SU-DHL-6 (cell line): ENCODE measurements at regions not wholly inside any gene's neighbourhood (a gene's known extent, or its start where the extent isn't known, plus 50 kb on each side); places are given as distances from the start of the nearest gene placed in this dataset.

Experiments
- H2AFZ ChIP-seq: fragments of 200-600 bp; sonication (generic); 2 replicates; pipeline ENCODE4 v1.6.1; 2014; ENCODE audit warnings: low read depth, mild to moderate bottlenecking, moderate library complexity, mixed read lengths, antibody characterized with exemption, low read length; ENCODE audit not compliant: severe bottlenecking
- H3F3A ChIP-seq: fragments of 200-600 bp; shearing (Covaris generic); 2 replicates; pipeline ENCODE4 v1.6.0; 2016; ENCODE audit warnings: antibody characterized with exemption, mild to moderate bottlenecking; ENCODE audit not compliant: insufficient read depth
- H3K27ac ChIP-seq: fragments of 200-600 bp; sonication (generic); 2 replicates; pipeline ENCODE4 v1.5.1; 2016; ENCODE audit warnings: low read depth, mild to moderate bottlenecking, low read length, moderate library complexity, mixed read lengths
- H3K27me3 ChIP-seq: fragments of 200-600 bp; sonication (generic), shearing (Covaris generic); 2 replicates; pipeline ENCODE4 v1.6.0; 2014; ENCODE audit warnings: mild to moderate bottlenecking, low read length
- H3K36me3 ChIP-seq: fragments of 200-600 bp; sonication (generic); 2 replicates; pipeline ENCODE4 v1.6.1; 2014; ENCODE audit warnings: mild to moderate bottlenecking, low read length, mixed read lengths
- H3K4me2 ChIP-seq: fragments of 300-600, 200-600 bp; shearing (Covaris generic), sonication (generic); 2 replicates; pipeline ENCODE4 v1.6.0; 2014; ENCODE audit warnings: low read length, low read depth, mild to moderate bottlenecking; ENCODE audit not compliant: poor library complexity, severe bottlenecking
- H3K4me3 ChIP-seq: fragments of 200-600 bp; sonication (generic); 2 replicates; pipeline ENCODE4 v1.5.1; 2014; ENCODE audit warnings: antibody characterized with exemption, low read length, mild to moderate bottlenecking, mixed read lengths; ENCODE audit not compliant: insufficient read depth, poor library complexity, severe bottlenecking
- H3K79me2 ChIP-seq: fragments of 200-600 bp; sonication (generic); 2 replicates; pipeline ENCODE4 v1.6.1; 2014; ENCODE audit warnings: mild to moderate bottlenecking, low read length, moderate library complexity; ENCODE audit not compliant: insufficient read depth
- H3K9ac ChIP-seq: fragments of 200-600 bp; sonication (generic); 2 replicates; pipeline ENCODE4 v1.7.0; 2014; ENCODE audit warnings: mild to moderate bottlenecking, low read length
- H3K9me2 ChIP-seq: fragments of 200-600 bp; sonication (generic); replicated peaks from 2 replicates; pipeline ENCODE4 v1.6.1; 2014; ENCODE audit warnings: low read length; ENCODE audit not compliant: insufficient read depth
- H3K9me3 ChIP-seq: fragments of 200-600 bp; sonication (generic); 2 replicates; pipeline ENCODE4 v1.6.1; 2014; ENCODE audit warnings: low read length, mixed read lengths; ENCODE audit not compliant: insufficient read depth
- H4K20me1 ChIP-seq: fragments of 200-600 bp; sonication (generic); 2 replicates; pipeline ENCODE4 v1.6.1; 2014; ENCODE audit warnings: low read depth, mild to moderate bottlenecking, antibody characterized with exemption, low read length, moderate library complexity, mixed read lengths
- CTCF ChIP-seq: fragments of 200-600 bp; sonication (generic); IDR thresholded peaks from one replicate; pipeline ENCODE4 v1.5.1; 2017; ENCODE audit warnings: antibody characterized with exemption, mild to moderate bottlenecking, low read length, moderate library complexity; ENCODE audit not compliant: insufficient read depth, poor library complexity, severe bottlenecking
- EZH2phosphoT487 ChIP-seq: fragments of 200-600 bp; sonication (generic), shearing (Covaris generic); conservative IDR thresholded peaks from 2 replicates; pipeline ENCODE4 v1.6.1; 2018; ENCODE audit warnings: mild to moderate bottlenecking, antibody characterized with exemption, low read length, moderate library complexity, mixed read lengths

- no peak overlapping the region for H3K27ac ChIP-seq
- H3K4me3 ChIP-seq, result no peak overlapping the region
- no peaks in the 10 kb centered on the region for H4K20me1 ChIP-seq
- H3K36me3 ChIP-seq, result no peaks in the 10 kb centered on the region
- no peak for TF ChIP-seq EZH2phosphoT487
- H3F3A ChIP-seq, result no peaks in the 10 kb centered on the region
- H2AFZ ChIP-seq, result no peak overlapping the region
- H3K9me3 ChIP-seq, result no peaks in the 10 kb centered on the region
- no peaks in the 10 kb centered on the region for H3K9me2 ChIP-seq
- no peaks in the 10 kb centered on the region for H3K79me2 ChIP-seq
- no peak overlapping the region for H3K4me2 ChIP-seq
- H3K9ac ChIP-seq, result no peak overlapping the region
- H3K27me3 ChIP-seq, result no peaks in the 10 kb centered on the region
Measured at GRCh38 chr10:78716043-78716660, 352.6 kb upstream of the ZMIZ1 start.

GRCh38 chr10:78717200-78717599 is 351.6 kb upstream of the ZMIZ1 start:
- H3K36me3 ChIP-seq, result no peaks in the 10 kb centered on the region
- TF ChIP-seq EZH2phosphoT487, result no peak
- no peak for TF ChIP-seq CTCF

GRCh38 chr10:78718032-78718572 is 350.7 kb upstream of the ZMIZ1 start:
- Histone ChIP-seq H4K20me1 (no peaks in the 10 kb centered on the region), H3K27ac (no peak overlapping the region), H3K9ac (no peak overlapping the region), H3K27me3 (no peaks in the 10 kb centered on the region), H3K36me3 (no peaks in the 10 kb centered on the region), H3K4me3 (no peak overlapping the region), H3K4me2 (no peak overlapping the region), H3K79me2 (no peaks in the 10 kb centered on the region), H3K9me2 (no peaks in the 10 kb centered on the region), H3F3A (no peaks in the 10 kb centered on the region), H3K9me3 (no peaks in the 10 kb centered on the region), H2AFZ (no peak overlapping the region)
- TF ChIP-seq CTCF, result no peak
- no peak for TF ChIP-seq EZH2phosphoT487

More at GRCh38 chr10:78717200-78717599, 351.6 kb upstream of the ZMIZ1 start:
- Histone ChIP-seq H3K9me2 (no peaks in the 10 kb centered on the region), H3K27me3 (no peaks in the 10 kb centered on the region), H3K9me3 (no peaks in the 10 kb centered on the region), H3K9ac (no peak overlapping the region), H3K4me3 (no peak overlapping the region), H3K79me2 (no peaks in the 10 kb centered on the region), H2AFZ (no peak overlapping the region), H3F3A (no peaks in the 10 kb centered on the region), H3K27ac (no peak overlapping the region), H4K20me1 (no peaks in the 10 kb centered on the region), H3K4me2 (no peak overlapping the region)

DNA sequence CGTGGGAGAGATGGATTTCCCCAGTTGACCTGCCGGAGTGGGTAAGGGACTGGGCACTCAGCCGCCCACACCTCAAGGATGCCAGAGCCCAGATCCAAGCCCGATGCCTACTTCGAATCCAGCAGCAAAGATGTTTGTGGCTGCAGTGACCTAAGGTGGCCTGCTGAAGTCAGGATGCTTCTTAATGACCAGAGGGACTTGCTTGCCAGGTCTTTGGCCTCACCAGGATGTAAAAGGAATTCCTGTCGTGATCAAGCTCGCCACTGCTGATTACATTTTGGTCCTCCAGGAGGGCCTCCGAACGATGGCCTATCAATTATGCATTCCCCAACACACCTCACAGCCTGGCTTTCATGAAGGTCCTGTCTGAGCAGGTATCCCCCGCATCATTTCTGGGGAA is 349.5 kb upstream of the ZMIZ1 start:
- no peaks in the 10 kb centered on the region for H3K9me2 ChIP-seq
- TF ChIP-seq EZH2phosphoT487, result no peak
- TF ChIP-seq CTCF, result no peak
- no peaks in the 10 kb centered on the region for H3K36me3 ChIP-seq
- H3K9ac ChIP-seq, result no peak overlapping the region
- H3K27ac ChIP-seq, result no peak overlapping the region
- no peaks in the 10 kb centered on the region for H3K79me2 ChIP-seq
- H3K27me3 ChIP-seq, result no peaks in the 10 kb centered on the region
- no peak overlapping the region for H3K4me3 ChIP-seq
- no peak overlapping the region for H3K4me2 ChIP-seq
- H2AFZ ChIP-seq, result no peak overlapping the region
- no peaks in the 10 kb centered on the region for H3K9me3 ChIP-seq
- H4K20me1 ChIP-seq, result no peaks in the 10 kb centered on the region
- H3F3A ChIP-seq, result no peaks in the 10 kb centered on the region
